CD1c-positive myeloid dendritic cell (primary cell): ENCODE measurements at regions not wholly inside any gene's neighbourhood (a gene's known extent, or its start where the extent isn't known, plus 50 kb on each side); places are given as distances from the start of the nearest gene placed in this dataset.
"Not testable (repeated sequence)": the region's sequence is repeated elsewhere in the genome, so short reads cannot be mapped to it uniquely, and the experiment has no call there.

Experiments
- DNase-seq: peaks from one replicate; pipeline ENCODE4 v3.0.0-alpha.2; 2016; ENCODE audit errors: extremely low spot score

DNA sequence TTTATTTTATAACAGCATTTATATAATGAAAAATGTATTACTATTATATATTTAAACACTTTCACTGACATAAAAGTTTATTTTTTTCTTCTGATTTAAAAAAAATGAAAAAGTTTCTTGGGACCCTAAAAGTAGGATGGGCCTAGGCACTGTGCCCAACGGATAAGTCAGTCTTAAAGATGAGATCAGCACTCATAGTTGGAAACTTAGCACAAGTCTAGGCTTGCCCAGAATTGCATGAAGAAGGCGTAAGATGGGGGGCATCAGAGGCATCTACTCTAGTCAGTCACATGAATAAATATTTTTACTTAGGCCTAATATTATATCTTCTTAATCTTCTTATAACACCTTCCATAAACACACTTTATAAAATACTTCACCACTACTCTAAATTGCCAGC is 306.7 kb upstream of the GRID2 start:
- DNase-seq = no peak

GRCh38 chr4:92012899-92013867 is 290.6 kb upstream of the GRID2 start:
- DNase-seq = no peak

DNA sequence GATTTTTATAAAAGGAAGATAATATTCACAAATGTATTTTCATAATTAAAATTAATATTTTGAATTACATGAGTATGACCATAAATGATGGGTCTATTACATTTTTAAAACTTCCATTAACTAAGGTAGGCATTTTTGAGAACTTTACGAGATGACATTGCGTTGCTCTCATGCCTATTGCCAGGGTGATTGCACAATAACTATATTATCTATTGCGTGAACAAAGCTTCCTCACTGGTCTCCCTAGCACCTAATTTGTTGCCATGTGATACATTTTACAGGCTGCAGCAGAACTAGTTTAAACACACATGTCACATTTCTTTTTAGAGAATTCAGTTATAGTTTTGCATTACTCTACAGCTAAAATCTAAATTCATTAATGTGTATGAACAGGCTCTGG is 289.7 kb upstream of the GRID2 start:
- no peak for DNase-seq

- no peak for DNase-seq
These were observed 282.6 kb upstream of the GRID2 start for GRCh38 chr4:92021203-92021602.

DNA sequence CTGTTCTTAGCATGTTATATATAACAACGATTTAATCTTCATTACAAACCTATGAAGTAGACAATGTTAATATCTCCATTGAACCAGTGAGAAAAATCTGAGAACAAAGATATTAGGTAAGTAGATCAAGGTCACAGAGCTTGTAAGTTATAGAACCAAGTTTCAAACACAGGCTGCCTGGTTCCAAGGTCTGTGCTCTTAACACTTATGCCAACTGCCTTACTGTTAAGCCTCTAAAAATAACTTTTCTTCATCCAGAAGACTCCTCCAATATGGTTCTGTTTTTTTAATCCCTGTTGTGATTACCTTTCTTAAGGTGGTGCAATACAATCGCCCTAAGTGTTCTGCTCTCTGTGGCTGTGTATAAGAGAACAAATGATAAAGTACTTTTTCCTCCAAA is 282.0 kb upstream of the GRID2 start:
- no peak for DNase-seq

- not testable (repeated sequence) for DNase-seq
These were observed 274.9 kb upstream of the GRID2 start for GRCh38 chr4:92028830-92029229.

DNA sequence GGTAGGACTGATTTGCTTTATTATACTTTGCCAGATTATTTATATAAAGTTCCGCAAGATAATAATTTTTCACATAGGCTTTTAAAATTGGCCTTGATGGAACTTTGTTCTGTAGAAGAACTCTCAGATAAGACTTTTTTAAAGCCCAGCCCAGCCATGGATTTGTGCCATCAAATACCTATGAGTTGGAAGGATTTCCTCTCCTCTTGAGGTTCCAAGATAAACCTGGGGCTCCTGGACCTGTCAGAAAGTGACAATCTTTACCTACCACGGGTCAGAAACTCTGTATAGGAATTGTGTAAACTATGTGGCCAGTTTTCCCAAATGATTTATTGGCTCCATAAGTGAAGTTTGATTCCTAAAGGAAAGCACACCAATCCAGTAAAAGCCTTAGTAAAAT is 271.9 kb upstream of the GRID2 start:
- DNase-seq = no peak

DNA sequence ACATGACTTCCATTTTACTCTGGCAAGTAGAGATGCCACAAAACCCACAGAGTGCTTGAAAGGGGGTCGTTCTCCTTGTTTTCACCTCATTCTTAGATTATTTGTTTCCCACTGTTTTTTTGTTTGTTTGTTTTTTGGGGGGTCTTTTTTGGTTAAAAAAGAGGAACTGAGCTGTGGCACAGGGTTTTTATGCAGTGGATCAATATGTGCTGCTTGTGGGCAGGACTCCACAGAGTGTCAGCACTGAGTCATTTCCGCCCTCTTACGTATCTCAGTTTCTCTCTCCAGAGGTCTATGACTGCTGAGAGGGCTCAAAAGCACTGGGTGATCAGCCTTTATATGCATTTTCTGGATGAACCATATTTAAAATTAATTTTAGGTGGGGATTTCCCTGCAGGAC is 268.1 kb upstream of the GRID2 start:
- no peak for DNase-seq

- no peak for DNase-seq
These were observed 258.0 kb upstream of the GRID2 start for GRCh38 chr4:92045718-92046117.

DNA sequence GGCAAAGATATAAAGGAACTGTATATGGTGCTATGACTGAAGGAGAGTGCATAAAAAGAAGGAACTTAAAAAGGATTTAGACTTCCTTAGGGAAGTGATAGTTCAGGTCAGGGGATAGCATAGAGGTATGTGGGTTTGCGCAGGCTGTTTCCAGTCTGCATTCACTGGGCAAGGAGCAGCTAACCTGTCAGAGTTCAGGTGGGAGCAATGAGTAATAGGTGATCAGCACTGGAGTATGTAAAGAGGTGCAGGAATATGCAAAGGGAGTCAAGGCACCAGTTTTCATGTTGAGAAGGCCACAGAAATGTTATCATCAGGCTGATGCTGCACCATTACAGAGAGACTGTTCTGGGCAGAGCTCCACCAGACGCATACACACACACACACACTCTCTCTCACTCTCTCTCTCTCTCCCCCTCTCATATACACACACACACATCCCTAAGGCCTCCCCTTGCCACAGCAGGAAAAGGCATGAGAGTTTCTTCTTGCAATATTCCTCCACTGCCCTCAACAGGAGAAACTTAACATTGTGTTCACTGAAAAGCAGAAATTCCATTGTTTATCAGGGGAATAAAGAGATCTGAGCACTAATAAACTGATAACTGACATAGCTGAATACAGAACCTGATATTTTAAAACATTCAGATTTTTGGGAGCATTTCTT is 256.4 kb upstream of the GRID2 start:
- no peak for DNase-seq

DNA sequence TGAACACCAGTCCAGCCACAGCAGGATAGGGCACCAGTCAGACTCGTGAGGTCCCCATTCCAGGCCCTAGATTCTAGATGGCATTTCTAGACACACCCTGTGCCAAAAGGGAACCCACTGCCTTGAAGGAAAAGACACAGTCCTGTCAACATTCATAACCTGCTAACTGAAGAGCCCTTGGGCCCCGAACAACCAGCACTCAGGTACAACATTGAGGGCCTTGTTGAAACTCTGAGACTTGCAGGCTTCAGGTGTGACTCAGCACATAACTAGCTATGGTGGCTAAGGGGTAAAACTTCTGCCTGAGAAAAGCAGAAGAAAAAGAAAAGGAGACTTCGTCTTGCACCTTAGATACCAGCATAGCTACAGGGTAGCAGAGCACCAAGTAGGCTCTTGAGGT is 252.9 kb upstream of the GRID2 start:
- no peak for DNase-seq

GRCh38 chr4:92059615-92060014 is 244.2 kb upstream of the GRID2 start:
- no peak for DNase-seq

DNA sequence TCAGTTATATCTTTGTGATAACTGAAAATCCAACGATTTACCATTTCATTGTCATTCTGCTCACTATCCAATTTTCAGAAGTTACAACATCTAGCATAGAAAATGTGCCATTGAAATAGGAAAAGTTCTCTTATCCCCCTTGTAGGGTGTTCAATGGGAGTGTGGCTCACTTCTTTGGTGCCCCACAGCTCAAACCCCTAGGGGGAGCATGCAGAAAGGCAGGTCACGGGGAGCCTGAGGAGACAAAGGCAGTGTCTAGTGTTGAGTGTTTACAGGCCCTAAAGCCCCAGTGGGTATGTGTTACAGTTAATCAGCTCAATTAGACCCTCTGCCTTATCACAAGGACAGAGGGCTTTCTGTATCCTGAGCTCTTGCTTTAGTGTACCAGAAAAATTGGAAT is 243.4 kb upstream of the GRID2 start:
- DNase-seq = no peak

- no peak for DNase-seq
These were observed 239.2 kb upstream of the GRID2 start for GRCh38 chr4:92064574-92064973.

DNA sequence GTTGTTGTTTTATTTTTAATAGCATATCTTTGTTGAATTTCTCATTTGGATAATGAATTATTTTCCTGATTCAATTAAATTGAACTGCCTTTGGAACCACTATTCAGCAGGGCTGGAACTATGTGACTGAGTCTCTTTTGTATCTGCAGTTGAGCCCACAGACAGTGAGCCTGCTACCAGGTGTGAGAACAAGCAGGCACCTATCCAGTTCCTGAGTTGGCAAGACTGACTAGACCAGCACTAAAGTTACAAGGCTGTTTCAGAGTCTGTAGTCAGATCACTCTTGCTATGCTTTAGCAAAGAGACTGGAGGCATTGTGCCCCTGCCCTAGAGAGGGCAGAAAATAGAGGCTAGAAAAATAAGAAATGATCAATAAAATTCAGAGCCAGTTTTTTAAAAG is 237.3 kb upstream of the GRID2 start:
- DNase-seq = no peak

DNA sequence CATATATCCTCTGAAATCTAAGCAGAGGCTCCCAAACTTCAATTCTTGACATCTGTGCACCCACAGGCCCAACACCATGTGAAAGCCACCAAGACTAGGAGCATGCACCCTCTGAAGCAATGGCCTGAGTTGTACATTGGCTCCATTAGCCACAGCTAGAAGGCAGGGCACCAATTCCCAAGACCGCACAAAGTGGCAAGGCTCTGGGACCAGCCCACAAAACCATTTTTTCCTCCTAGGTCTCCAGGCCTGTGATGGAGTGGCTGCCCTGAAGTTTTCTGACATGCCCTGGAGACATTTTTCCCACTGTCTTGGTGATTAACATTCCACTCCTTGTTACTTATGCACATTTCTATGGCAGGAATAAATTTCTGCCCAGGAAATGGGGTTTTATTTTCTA is 232.2 kb upstream of the GRID2 start:
- no peak for DNase-seq

GRCh38 chr4:92074839-92075238 is 228.9 kb upstream of the GRID2 start:
- no peak for DNase-seq

DNA sequence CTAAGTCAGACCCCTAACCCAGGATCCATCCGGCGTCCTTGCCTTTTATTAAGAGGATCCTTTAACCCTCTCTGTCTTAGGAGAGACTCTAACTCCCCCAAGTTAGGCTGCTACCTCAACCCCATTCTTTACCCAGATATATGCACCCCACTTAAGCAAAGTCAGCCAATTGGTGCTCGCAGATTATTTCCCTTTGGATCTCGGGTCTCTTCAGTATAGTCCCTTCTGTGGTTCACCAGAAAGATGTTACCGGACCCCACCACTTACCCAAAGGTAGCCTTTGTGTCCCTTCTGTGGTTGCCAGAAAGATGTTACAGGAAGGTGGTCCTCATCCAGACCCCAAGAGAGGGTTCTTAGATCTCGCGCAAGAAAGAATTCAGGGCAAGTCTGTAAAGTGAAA is 212.9 kb upstream of the GRID2 start:
- no peak for DNase-seq

DNA sequence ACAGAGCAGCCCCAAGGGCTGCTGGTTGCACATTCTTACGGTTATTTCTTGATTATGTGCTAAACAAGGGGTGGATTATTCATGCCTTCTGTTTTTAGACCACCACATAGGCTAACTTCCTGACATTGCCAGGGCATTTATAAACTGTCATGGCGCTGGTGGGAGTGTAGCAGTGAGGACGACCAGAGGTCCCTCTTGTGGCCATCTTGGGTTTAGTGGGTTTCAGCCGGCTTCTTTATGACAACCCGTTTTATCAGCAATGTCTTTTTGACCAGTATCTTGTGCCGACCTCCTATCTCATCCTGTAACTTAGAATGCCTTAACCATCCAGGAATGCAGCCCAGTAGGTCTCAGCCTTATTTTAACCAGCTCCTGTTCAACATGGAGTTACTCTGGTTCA is 212.4 kb upstream of the GRID2 start:
- no peak for DNase-seq

DNA sequence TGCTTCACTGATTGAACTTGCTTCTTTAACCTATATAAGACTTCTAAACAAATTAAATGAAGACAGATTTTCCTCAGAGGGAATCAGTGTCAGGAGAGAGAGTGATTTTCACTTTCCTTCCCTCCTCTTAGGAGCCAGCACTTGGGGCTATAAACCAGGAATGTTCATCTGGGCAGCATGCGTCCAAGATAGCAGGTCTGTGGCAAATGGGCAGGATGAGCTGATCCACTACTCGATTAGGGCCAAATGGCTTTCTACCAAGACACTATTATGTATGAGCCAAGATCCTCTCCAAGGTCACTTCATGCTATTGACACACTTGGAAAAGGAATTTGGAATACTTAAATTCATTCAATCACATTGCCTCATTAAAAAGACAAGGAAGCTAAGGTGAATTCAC is 203.9 kb upstream of the GRID2 start:
- DNase-seq = no peak

- DNase-seq = no peak
These were observed 202.8 kb upstream of the GRID2 start for GRCh38 chr4:92100975-92101374.

DNA sequence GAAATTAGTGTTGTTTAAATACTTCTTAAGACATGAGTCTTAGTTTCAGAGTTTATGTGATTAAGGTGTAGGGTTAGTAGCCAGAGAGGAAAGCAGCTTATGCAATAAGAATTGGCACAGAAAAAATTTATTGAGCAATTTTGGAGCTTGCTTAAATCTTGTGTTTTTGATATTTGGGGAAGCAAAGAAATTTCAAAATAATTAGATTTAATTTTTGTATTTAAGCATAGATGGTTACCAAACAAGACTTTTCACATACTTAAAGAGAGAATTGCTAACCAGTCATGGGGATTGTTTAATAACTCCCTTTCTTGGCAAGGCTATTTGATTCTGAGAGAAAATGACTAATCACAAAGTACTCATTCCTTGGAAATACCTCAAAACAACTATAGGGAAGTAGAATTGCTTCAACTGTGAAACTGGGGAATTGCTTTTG is 202.0 kb upstream of the GRID2 start:
- peak; percentile 37 for DNase-seq

GRCh38 chr4:92104506-92104905 is 199.3 kb upstream of the GRID2 start:
- DNase-seq = peak; percentile 24
